Loucy (cell line): ENCODE measurements at regions not wholly inside any gene's neighbourhood (a gene's known extent, or its start where the extent isn't known, plus 50 kb on each side); places are given as distances from the start of the nearest gene placed in this dataset.

ENCODE experiments used
- CTCF ChIP-seq: fragments of 200-600 bp; sonication (generic); conservative IDR thresholded peaks from 2 replicates; pipeline ENCODE4 v1.5.1; 2014; ENCODE audit warnings: mild to moderate bottlenecking, antibody characterized with exemption, low read length
- EZH2phosphoT487 ChIP-seq: fragments of 200-600 bp; IDR thresholded peaks from 2 replicates; pipeline ENCODE4 v1.6.1; 2018; ENCODE audit warnings: antibody characterized with exemption, mild to moderate bottlenecking, moderate library complexity, borderline replicate concordance

DNA sequence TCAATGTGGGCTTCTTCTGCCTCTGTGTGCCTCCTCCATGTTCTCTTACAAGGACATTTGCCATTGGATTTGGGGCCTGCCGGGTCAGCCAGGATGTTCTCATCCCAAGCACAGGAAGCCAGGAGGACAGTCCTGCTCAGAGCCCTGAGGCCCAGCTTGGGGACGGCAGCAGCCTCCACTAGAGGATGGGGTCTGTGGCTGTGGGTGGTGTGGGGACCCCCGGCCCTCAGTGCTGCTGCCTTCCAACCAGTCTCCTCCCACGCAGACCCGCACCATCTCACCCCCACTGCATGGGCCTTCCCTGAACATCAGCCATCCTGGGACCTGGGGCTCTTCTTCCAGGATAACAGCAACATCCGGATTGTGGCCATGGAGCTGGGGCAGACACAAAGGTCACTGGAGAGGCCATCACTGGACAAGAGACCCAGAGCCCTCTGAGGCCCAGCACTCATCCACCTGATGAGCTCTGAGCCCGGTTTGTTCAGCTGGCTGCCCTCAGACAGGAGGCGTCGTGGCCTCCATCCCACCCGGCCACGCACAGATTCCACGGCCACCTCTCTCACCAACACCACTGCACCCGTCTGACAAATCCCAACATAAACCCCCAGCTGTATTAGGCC, 56.5 kb upstream of the C14orf180 start:
- no peak for TF ChIP-seq EZH2phosphoT487
- no peak for TF ChIP-seq CTCF
